DND-41 (cell line): ENCODE measurements at regions not wholly inside any gene's neighbourhood (a gene's known extent, or its start where the extent isn't known, plus 50 kb on each side); places are given as distances from the start of the nearest gene placed in this dataset.

Experiments
- ATAC-seq: fragments of 200-7000 bp; cut with Tn5 transposase; 3 replicates; pipeline ENCODE4 v1.9.1; 2021; ENCODE audit warnings: low read depth; ENCODE audit not compliant: insufficient read depth
- DNase-seq: peaks from one replicate; pipeline ENCODE4 v3.0.0-alpha.2; 2020
- H2AFZ ChIP-seq: 2 replicates; pipeline ENCODE4 v1.6.0; 2012; ENCODE audit warnings: low read depth, low read length
- H3K27ac ChIP-seq: 2 replicates; pipeline ENCODE4 v1.5.1; 2012; ENCODE audit warnings: low read length, inconsistent platforms
- H3K27me3 ChIP-seq: fragments of 200-600 bp; sonication (generic); 2 replicates; pipeline ENCODE4 v1.6.0; 2012; ENCODE audit warnings: low read length, mild to moderate bottlenecking, inconsistent platforms; ENCODE audit not compliant: insufficient read depth, poor library complexity
- H3K36me3 ChIP-seq: 2 replicates; pipeline ENCODE4 v1.5.1; 2012; ENCODE audit warnings: low read length, inconsistent platforms; ENCODE audit not compliant: insufficient read depth
- H3K4me1 ChIP-seq: 2 replicates; pipeline ENCODE4 v1.5.1; 2012; ENCODE audit warnings: mild to moderate bottlenecking, low read length; ENCODE audit not compliant: insufficient read depth
- H3K4me2 ChIP-seq: 2 replicates; pipeline ENCODE4 v1.6.0; 2012; ENCODE audit warnings: mild to moderate bottlenecking, moderate library complexity, low read length, inconsistent platforms; ENCODE audit not compliant: insufficient read depth
- H3K4me3 ChIP-seq, 2 experiments: fragments of 200-600 bp in 1 of 2; shearing (Covaris generic) in 1 of 2; 2 replicates each; pipeline ENCODE4 v1.5.1; 2012 to 2016; ENCODE audit warnings: inconsistent platforms in 2 of 2, low read length in 2 of 2, mild to moderate bottlenecking in 2 of 2, low read depth in 1 of 2, moderate library complexity in 1 of 2
- H3K79me2 ChIP-seq: 2 replicates; pipeline ENCODE4 v1.6.0; 2012; ENCODE audit warnings: low read length, inconsistent platforms; ENCODE audit not compliant: insufficient read depth
- H3K9ac ChIP-seq: 2 replicates; pipeline ENCODE4 v1.6.0; 2012; ENCODE audit warnings: low read depth, mild to moderate bottlenecking, inconsistent platforms, low read length, moderate library complexity
- H3K9me3 ChIP-seq: 2 replicates; pipeline ENCODE4 v1.5.1; 2012; ENCODE audit warnings: low read length, moderate library complexity, mild to moderate bottlenecking, inconsistent platforms; ENCODE audit not compliant: insufficient read depth, severe bottlenecking
- H4K20me1 ChIP-seq: 2 replicates; pipeline ENCODE4 v1.6.0; 2012; ENCODE audit warnings: low read length; ENCODE audit not compliant: insufficient read depth
- EZH2 ChIP-seq: IDR thresholded peaks from 3 replicates; pipeline ENCODE4 v1.6.1; 2012; ENCODE audit warnings: borderline replicate concordance, low read depth, mild to moderate bottlenecking, moderate library complexity, low read length, inconsistent platforms; ENCODE audit not compliant: severe bottlenecking
- TF ChIP-seq, protein P1 (sequence below): IDR thresholded peaks from 2 replicates; pipeline ENCODE4 v1.5.1; 2012; ENCODE audit warnings: borderline replicate concordance, low read length, moderate library complexity, mild to moderate bottlenecking; ENCODE audit not compliant: poor library complexity, severe bottlenecking; ENCODE audit errors: extremely low read depth

- no peaks in the 10 kb centered on the region for H3K79me2 ChIP-seq
- ATAC-seq (no peak), DNase-seq (no peak)
- no peaks in the 10 kb centered on the region for H3K27me3 ChIP-seq
- H4K20me1 ChIP-seq = no peaks in the 10 kb centered on the region
- no peaks in the 10 kb centered on the region; the same call in 1 of the 2 replicates for H3K4me1 ChIP-seq
- H3K36me3 ChIP-seq = no peaks in the 10 kb centered on the region
- no peak for TF ChIP-seq EZH2
- TF ChIP-seq, protein P1, sequence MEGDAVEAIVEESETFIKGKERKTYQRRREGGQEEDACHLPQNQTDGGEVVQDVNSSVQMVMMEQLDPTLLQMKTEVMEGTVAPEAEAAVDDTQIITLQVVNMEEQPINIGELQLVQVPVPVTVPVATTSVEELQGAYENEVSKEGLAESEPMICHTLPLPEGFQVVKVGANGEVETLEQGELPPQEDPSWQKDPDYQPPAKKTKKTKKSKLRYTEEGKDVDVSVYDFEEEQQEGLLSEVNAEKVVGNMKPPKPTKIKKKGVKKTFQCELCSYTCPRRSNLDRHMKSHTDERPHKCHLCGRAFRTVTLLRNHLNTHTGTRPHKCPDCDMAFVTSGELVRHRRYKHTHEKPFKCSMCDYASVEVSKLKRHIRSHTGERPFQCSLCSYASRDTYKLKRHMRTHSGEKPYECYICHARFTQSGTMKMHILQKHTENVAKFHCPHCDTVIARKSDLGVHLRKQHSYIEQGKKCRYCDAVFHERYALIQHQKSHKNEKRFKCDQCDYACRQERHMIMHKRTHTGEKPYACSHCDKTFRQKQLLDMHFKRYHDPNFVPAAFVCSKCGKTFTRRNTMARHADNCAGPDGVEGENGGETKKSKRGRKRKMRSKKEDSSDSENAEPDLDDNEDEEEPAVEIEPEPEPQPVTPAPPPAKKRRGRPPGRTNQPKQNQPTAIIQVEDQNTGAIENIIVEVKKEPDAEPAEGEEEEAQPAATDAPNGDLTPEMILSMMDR = no peak
- no peaks in the 10 kb centered on the region for H3K9me3 ChIP-seq
- H3K27ac ChIP-seq = no peak overlapping the region
- H3K4me3 ChIP-seq = no peak overlapping the region
- H2AFZ ChIP-seq = no peak overlapping the region
- no peak overlapping the region for H3K4me2 ChIP-seq
- H3K9ac ChIP-seq = no peak overlapping the region
These were observed 171.5 kb upstream of the PTBP2 start for GRCh38 chr1:96550061-96550460.

DNA sequence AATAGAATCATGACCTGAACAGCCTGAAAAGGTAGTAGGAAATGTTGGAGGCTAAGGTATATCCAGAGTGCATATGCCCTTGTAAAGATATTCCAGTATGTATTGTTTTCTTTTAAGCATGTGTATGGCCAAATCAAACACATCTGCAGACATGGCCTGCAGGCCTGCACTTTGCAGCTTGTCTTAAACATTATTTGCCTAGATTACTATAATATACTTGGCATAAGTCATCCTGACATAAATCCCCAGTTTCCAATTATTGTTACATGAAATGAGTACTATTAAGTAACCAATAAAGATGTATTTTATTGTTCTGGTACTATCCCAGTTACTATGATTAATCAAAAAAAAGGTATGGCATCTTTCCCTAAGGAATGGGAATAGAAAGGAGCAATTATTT lies 169.1 kb upstream of the PTBP2 start:
- Histone ChIP-seq H4K20me1 (no peaks in the 10 kb centered on the region), H3K27ac (no peak overlapping the region)
- ATAC-seq = no peak

GRCh38 chr1:96553811-96554210 lies 167.8 kb upstream of the PTBP2 start:
- Histone ChIP-seq H2AFZ (no peak overlapping the region), H3K4me1 (no peaks in the 10 kb centered on the region), H4K20me1 (no peaks in the 10 kb centered on the region), H3K79me2 (no peaks in the 10 kb centered on the region), H3K27ac (no peak overlapping the region), H3K9ac (no peak overlapping the region), H3K36me3 (no peaks in the 10 kb centered on the region), H3K27me3 (no peaks in the 10 kb centered on the region), H3K9me3 (no peaks in the 10 kb centered on the region), H3K4me3 (no peak overlapping the region), H3K4me2 (no peak overlapping the region)
- no peak for TF ChIP-seq EZH2
- TF ChIP-seq, protein P1 = no peak
- DNase-seq = no peak
- ATAC-seq = no peak

More for the DNA sequence above, 169.1 kb upstream of the PTBP2 start:
- no peak for DNase-seq
- H3K4me3 ChIP-seq = no peak overlapping the region
- no peak overlapping the region for H3K9ac ChIP-seq
- no peaks in the 10 kb centered on the region for H3K79me2 ChIP-seq
- no peaks in the 10 kb centered on the region for H3K9me3 ChIP-seq
- no peaks in the 10 kb centered on the region for H3K27me3 ChIP-seq
- no peak for TF ChIP-seq EZH2
- TF ChIP-seq, protein P1 = no peak
- H3K4me2 ChIP-seq = no peak overlapping the region
- no peaks in the 10 kb centered on the region; the same call in 1 of the 2 replicates for H3K4me1 ChIP-seq
- H3K36me3 ChIP-seq = no peaks in the 10 kb centered on the region
- no peak overlapping the region for H2AFZ ChIP-seq

DNA sequence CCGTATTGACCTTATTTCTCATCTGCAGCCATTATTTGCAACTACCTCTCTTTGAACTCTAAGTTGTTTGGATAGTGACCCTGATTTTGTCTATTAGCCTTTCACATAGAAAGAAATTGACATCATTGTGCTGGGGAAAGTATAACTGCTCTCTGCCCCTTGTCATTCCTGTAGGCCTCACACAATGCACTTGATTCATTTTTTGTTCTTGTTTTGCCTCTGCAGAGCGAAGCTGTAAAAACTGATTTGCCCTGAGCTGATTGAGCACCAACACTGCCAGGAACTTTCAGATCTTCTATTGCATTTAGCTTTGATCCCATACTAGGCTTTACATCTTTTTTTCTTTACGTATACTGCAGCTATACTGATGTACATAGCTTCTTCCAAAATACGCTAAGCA lies 167.2 kb upstream of the PTBP2 start:
- H3K4me2 ChIP-seq = no peak overlapping the region
- H3K27ac ChIP-seq = no peak overlapping the region
- no peak for TF ChIP-seq EZH2
- TF ChIP-seq, protein P1 = no peak
- DNase-seq (no peak), ATAC-seq (no peak)
- no peaks in the 10 kb centered on the region for H4K20me1 ChIP-seq
- H3K9me3 ChIP-seq = no peaks in the 10 kb centered on the region
- H3K9ac ChIP-seq = no peak overlapping the region
- H3K79me2 ChIP-seq = no peaks in the 10 kb centered on the region
- H3K36me3 ChIP-seq = no peaks in the 10 kb centered on the region
- H2AFZ ChIP-seq = no peak overlapping the region
- H3K27me3 ChIP-seq = no peaks in the 10 kb centered on the region
- H3K4me1 ChIP-seq = no peaks in the 10 kb centered on the region
- no peak overlapping the region for H3K4me3 ChIP-seq
